ENCODE measurements at regions not wholly inside any gene's neighbourhood (a gene's known extent, or its start where the extent isn't known, plus 50 kb on each side); places are given as distances from the start of the nearest gene placed in this dataset.

DNA sequence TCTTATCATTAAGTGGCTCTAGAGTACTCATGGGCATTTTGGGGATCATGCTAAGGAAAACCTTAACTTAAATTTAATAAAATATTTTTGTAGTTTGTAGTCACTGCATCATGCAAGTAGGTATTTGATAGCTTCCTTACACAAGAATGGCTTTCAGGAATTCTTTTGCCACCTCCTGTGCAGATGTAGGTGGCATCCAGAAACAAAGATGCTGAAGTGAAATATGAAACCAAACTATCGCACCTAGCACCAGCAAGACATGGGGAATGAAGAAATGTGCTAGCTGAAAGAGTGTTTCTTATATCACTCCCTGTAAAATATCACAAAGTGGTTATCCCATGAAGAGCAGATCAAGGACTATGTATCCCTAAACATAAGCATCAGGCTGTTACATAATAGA is 924.5 kb upstream of the PRR20A start:
- H3K9me3 Mint-ChIP-seq, result peaks cover 7 to 23% of the 10 kb centered on the region in 2 donors
- H3K4me1 Mint-ChIP-seq, result no peaks in the 10 kb centered on the region
- H3K4me3 Mint-ChIP-seq, result no peak overlapping the region
- no peak overlapping the region for H3K27ac Mint-ChIP-seq
- no peak for DNase-seq
- Histone ChIP-seq H3K4me1 (ENCODE audit: control insufficient read depth, insufficient read depth, low read length) (no peaks in the 10 kb centered on the region), H3K4me3 (ENCODE audit: low read length) (no peak overlapping the region), H3K9me3 (ENCODE audit: control insufficient read depth, insufficient read depth, low read length) (peaks cover 12% of the 10 kb centered on the region), H3K36me3 (ENCODE audit: control insufficient read depth, insufficient read depth, low read length) (no peaks in the 10 kb centered on the region), H3K27ac (ENCODE audit: low read length) (no peak overlapping the region), H3K27me3 (ENCODE audit: control insufficient read depth, insufficient read depth, low read length) (no peaks in the 10 kb centered on the region)
- no peaks in the 10 kb centered on the region for H3K27me3 Mint-ChIP-seq (ENCODE audit: low read depth in 2 of 2)
- ATAC-seq, result no peak
- 80% methylated on average over 1 of the region's 1 CpG for WGBS (ENCODE audit: insufficient coverage)
- peaks cover 6% of the 10 kb centered on the region for H3K36me3 Mint-ChIP-seq
- intact Hi-C loops (cut with micrococcal nuclease), result no loop called here
- TF ChIP-seq, protein P1, sequence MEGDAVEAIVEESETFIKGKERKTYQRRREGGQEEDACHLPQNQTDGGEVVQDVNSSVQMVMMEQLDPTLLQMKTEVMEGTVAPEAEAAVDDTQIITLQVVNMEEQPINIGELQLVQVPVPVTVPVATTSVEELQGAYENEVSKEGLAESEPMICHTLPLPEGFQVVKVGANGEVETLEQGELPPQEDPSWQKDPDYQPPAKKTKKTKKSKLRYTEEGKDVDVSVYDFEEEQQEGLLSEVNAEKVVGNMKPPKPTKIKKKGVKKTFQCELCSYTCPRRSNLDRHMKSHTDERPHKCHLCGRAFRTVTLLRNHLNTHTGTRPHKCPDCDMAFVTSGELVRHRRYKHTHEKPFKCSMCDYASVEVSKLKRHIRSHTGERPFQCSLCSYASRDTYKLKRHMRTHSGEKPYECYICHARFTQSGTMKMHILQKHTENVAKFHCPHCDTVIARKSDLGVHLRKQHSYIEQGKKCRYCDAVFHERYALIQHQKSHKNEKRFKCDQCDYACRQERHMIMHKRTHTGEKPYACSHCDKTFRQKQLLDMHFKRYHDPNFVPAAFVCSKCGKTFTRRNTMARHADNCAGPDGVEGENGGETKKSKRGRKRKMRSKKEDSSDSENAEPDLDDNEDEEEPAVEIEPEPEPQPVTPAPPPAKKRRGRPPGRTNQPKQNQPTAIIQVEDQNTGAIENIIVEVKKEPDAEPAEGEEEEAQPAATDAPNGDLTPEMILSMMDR (IDR thresholded peaks at IDR 0.05), result no peak

DNA sequence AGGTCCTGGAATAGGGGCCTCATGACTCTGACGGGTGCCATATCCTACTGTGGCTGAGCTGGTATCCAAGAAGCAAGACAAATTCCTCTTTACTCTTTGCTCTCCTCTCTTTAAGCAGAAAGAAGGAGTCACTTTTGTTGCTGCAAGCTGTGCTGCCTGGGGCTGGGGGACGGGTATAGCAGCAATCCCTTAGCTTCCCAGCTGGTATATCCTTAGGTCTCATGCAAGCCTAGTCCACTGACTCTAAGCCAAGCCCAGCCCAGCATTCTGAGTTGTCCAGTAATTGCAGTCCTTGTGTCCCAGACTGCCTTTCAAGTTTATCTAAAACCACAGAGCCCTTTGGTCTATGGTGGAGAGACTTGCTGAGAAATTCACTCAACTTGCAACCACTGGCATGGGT is 893.0 kb upstream of the PRR20A start:
- Histone ChIP-seq H3K27me3 (ENCODE audit: control insufficient read depth, insufficient read depth, low read length) (no peaks in the 10 kb centered on the region), H3K27ac (ENCODE audit: low read length) (no peak overlapping the region), H3K4me1 (ENCODE audit: control insufficient read depth, insufficient read depth, low read length) (no peaks in the 10 kb centered on the region), H3K9me3 (ENCODE audit: control insufficient read depth, insufficient read depth, low read length) (peaks cover 17% of the 10 kb centered on the region), H3K4me3 (ENCODE audit: low read length) (no peak overlapping the region), H3K36me3 (ENCODE audit: control insufficient read depth, insufficient read depth, low read length) (no peaks in the 10 kb centered on the region)
- no peaks in the 10 kb centered on the region for H3K4me1 Mint-ChIP-seq
- H3K27ac Mint-ChIP-seq, result no peak overlapping the region
- TF ChIP-seq, protein P1 (IDR thresholded peaks at IDR 0.05), result no peak
- 84% methylated on average over 2 of the region's 2 CpGs for WGBS (ENCODE audit: insufficient coverage)
- DNase-seq (no peak), ATAC-seq (no peak)
- H3K9me3 Mint-ChIP-seq, result peaks cover 21 to 35% of the 10 kb centered on the region in 2 donors
- no peaks in the 10 kb centered on the region for H3K27me3 Mint-ChIP-seq (ENCODE audit: low read depth in 2 of 2)
- H3K36me3 Mint-ChIP-seq, result peaks cover 25% of the 10 kb centered on the region
- intact Hi-C loops (cut with micrococcal nuclease), result no loop called here
- no peak overlapping the region for H3K4me3 Mint-ChIP-seq

DNA sequence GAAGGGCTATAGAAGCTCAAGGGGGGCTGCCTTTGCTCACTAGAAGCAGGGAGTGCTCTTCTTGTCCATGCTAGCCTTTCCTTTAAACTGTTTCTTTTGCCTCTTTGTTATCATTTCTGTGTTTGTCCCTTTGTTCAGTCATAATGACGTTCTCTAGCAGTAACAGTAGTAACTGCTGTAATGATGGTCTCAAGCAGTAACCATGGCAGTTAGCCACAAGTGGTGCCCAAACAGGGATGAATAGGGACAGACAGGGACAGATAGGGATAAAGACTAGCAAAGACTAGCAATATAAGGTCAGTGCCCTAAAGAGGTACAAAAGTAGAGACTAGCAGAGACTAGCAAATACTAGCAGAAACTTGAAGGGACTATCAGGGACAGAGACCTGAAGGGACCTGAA is 869.0 kb upstream of the PRR20A start:
- 71% methylated on average over 1 of the region's 1 CpG for WGBS (ENCODE audit: insufficient coverage)
- intact Hi-C loops (cut with micrococcal nuclease), result no loop called here
- peaks cover 2% of the 10 kb centered on the region for H3K9me3 ChIP-seq (ENCODE audit: control insufficient read depth, insufficient read depth, low read length)
- Mint-ChIP-seq H3K4me3 (no peak overlapping the region), H3K4me1 (no peaks in the 10 kb centered on the region), H3K9me3 (peaks cover 12 to 19% of the 10 kb centered on the region in 2 donors), H3K27me3 (ENCODE audit: low read depth in 2 of 2) (no peaks in the 10 kb centered on the region), H3K36me3 (no peaks in the 10 kb centered on the region), H3K27ac (no peak overlapping the region)
- H3K4me1 ChIP-seq (ENCODE audit: control insufficient read depth, insufficient read depth, low read length), result no peaks in the 10 kb centered on the region
- no peaks in the 10 kb centered on the region for H3K27me3 ChIP-seq (ENCODE audit: control insufficient read depth, insufficient read depth, low read length)
- no peaks in the 10 kb centered on the region for H3K36me3 ChIP-seq (ENCODE audit: control insufficient read depth, insufficient read depth, low read length)
- DNase-seq (no peak), ATAC-seq (no peak)
- TF ChIP-seq, protein P1 (IDR thresholded peaks at IDR 0.05), result no peak
- no peak overlapping the region for H3K4me3 ChIP-seq (ENCODE audit: low read length)
- H3K27ac ChIP-seq (ENCODE audit: low read length), result no peak overlapping the region

- DNase-seq (no peak), ATAC-seq (no peak)
- H3K27me3 Mint-ChIP-seq (ENCODE audit: low read depth in 2 of 2), result no peaks in the 10 kb centered on the region
- Histone ChIP-seq H3K4me3 (ENCODE audit: low read length) (no peak overlapping the region), H3K27me3 (ENCODE audit: control insufficient read depth, insufficient read depth, low read length) (no peaks in the 10 kb centered on the region), H3K27ac (ENCODE audit: low read length) (no peak overlapping the region), H3K4me1 (ENCODE audit: control insufficient read depth, insufficient read depth, low read length) (no peaks in the 10 kb centered on the region), H3K9me3 (ENCODE audit: control insufficient read depth, insufficient read depth, low read length) (peaks cover 2% of the 10 kb centered on the region), H3K36me3 (ENCODE audit: control insufficient read depth, insufficient read depth, low read length) (no peaks in the 10 kb centered on the region)
- H3K36me3 Mint-ChIP-seq, result peaks cover 46% of the 10 kb centered on the region
- TF ChIP-seq, protein P1 (IDR thresholded peaks at IDR 0.05), result no peak
- peaks cover 18 to 32% of the 10 kb centered on the region in 2 donors for H3K9me3 Mint-ChIP-seq
- H3K27ac Mint-ChIP-seq, result no peak overlapping the region
- no peaks in the 10 kb centered on the region for H3K4me1 Mint-ChIP-seq
- no peak overlapping the region for H3K4me3 Mint-ChIP-seq
- 87% methylated on average over 3 of the region's 4 CpGs for WGBS (ENCODE audit: insufficient coverage)
- intact Hi-C loops (cut with micrococcal nuclease), result no loop called here
These were observed 857.4 kb upstream of the PRR20A start for GRCh38 chr13:56283262-56283828.
